Spleen (tissue), 11 donors: ENCODE measurements at regions not wholly inside any gene's neighbourhood (a gene's known extent, or its start where the extent isn't known, plus 50 kb on each side); places are given as distances from the start of the nearest gene placed in this dataset.

ENCODE experiments used
- DNase-seq: peaks from one replicate; pipeline ENCODE4 v3.0.0-alpha.2; 2020
- H3K27ac ChIP-seq, 8 donors: fragments of 200-600 bp; sonication (generic) in 7 of 8; 1 replicate in 4 of 8; 2 replicates in 4 of 8; pipeline versions ENCODE4 v1.5.0 to v1.8.0; 2016 to 2021; ENCODE audit warnings: inconsistent platforms in 4 of 8, mild to moderate bottlenecking in 4 of 8, moderate library complexity in 1 of 8
- H3K27me3 ChIP-seq, 7 donors: fragments of 200-600 bp; sonication (generic) in 6 of 7; replicated peaks in 1 of 7; 1 replicate in 4 of 7; 2 replicates in 3 of 7; pipeline versions ENCODE4 v1.5.0 to v1.8.0; 2016 to 2021; ENCODE audit warnings: inconsistent platforms in 3 of 7, mild to moderate bottlenecking in 1 of 7
- H3K36me3 ChIP-seq, 6 donors: fragments of 200-600 bp; sonication (generic) in 5 of 6; 1 replicate in 4 of 6; 2 replicates in 2 of 6; pipeline versions ENCODE4 v1.5.0 to v1.8.0; 2016 to 2021; ENCODE audit warnings: inconsistent platforms in 2 of 6
- H3K4me1 ChIP-seq, 6 donors: fragments of 200-600 bp; sonication (generic) in 5 of 6; 1 replicate in 3 of 6; 2 replicates in 3 of 6; pipeline versions ENCODE4 v1.5.0 to v1.8.0; 2016 to 2021; ENCODE audit warnings: inconsistent platforms in 3 of 6
- H3K4me3 ChIP-seq, 8 donors: fragments of 200-600 bp; sonication (generic) in 7 of 8; 1 replicate in 4 of 8; 2 replicates in 4 of 8; pipeline versions ENCODE4 v1.5.0 to v1.8.0; 2016 to 2021; ENCODE audit warnings: inconsistent platforms in 4 of 8, mild to moderate bottlenecking in 4 of 8, moderate library complexity in 2 of 8
- H3K9me3 ChIP-seq, 8 donors: fragments of 200-600 bp; sonication (generic) in 7 of 8; 1 replicate in 4 of 8; 2 replicates in 4 of 8; pipeline versions ENCODE4 v1.5.0 to v1.8.0; 2016 to 2021; ENCODE audit warnings: inconsistent platforms in 4 of 8
- POLR2A ChIP-seq, 3 donors: fragments of 450-650 bp; IDR thresholded peaks; one replicate each; pipeline ENCODE4 v1.5.1; 2017; ENCODE audit warnings: antibody characterized with exemption in 3 of 3, mild to moderate bottlenecking in 1 of 3
- POLR2AphosphoS5 ChIP-seq, 3 donors: sonication (generic); formaldehyde crosslinking; IDR thresholded peaks; one replicate each; pipeline ENCODE4 v1.5.1; 2017; ENCODE audit warnings: antibody characterized with exemption in 3 of 3
- whole genome bisulfite sequencing, 5 donors: extraction: QIAGEN DNeasy Blood & Tissue Kit in 3 of 5; methylation state at CpG; one replicate each; pipeline versions ENCODE4 v1.1.5 to v1.1.7; 2013 to 2018; 5-methylcytosine and 5-hydroxymethylcytosine counted together
- intact Hi-C: fragments of 100-400 bp; cut with DNase I; formaldehyde crosslinking; loops from one replicate; pipeline ENCODE4 v1.15.0; 2023; ENCODE audit warnings: low total_unique reads
- TF ChIP-seq, protein P1 (sequence below), 11 experiments: fragments of 200-600 bp in 7 of 11; fragments of 450-650 bp in 4 of 11; sonication (generic) in 4 of 11; IDR thresholded peaks in 8 of 11; conservative IDR thresholded peaks in 3 of 11; 1 replicate in 7 of 11; 2 replicates in 4 of 11; pipeline versions ENCODE4 v1.4.0 to v1.8.0; 2016 to 2021; ENCODE audit warnings: antibody characterized with exemption in 11 of 11, inconsistent platforms in 4 of 11, mild to moderate bottlenecking in 1 of 11
- donor health status: healthy with polysubstance abuse.
- donor health status: DM: no; HTN: no; CAD: no; lungs with moderate emphysema.
- donor health status: DM: no; HTN: no; CAD: no.
- donor health status: Bipolar disorder and iron deficiency.
- donor health status: healthy.
- donor health status: DM: no; HTN: no; CAD: no.
- donor health status: DM: yes; HTN: yes; CAD: no.

DNA sequence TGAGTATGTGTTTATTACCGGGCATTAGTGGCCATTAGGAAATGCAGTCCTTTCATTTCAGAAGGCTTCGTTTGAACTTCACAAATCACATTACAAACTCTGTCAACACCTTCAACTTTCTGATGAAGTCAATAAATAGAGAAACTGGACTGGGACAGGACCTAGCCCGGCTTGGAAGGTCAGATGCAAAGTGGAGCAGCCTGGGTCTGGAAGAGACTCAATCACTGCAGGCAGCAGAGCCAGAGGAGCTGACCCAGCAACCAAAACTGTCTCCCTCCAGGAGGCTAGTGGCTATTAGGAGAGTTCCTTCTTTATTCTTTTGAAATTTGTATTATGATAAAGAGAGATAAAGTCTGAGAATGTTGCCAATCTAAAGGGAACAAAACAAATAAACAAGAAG is 167.2 kb upstream of the SPOPL start:
- Histone ChIP-seq H3K4me3 (no peak overlapping the region), H3K27me3 (no peaks in the 10 kb centered on the region), H3K36me3 (no peaks in the 10 kb centered on the region), H3K9me3 (no peaks in the 10 kb centered on the region), H3K27ac (no peak overlapping the region), H3K4me1 (no peaks in the 10 kb centered on the region)
- TF ChIP-seq, protein P1, sequence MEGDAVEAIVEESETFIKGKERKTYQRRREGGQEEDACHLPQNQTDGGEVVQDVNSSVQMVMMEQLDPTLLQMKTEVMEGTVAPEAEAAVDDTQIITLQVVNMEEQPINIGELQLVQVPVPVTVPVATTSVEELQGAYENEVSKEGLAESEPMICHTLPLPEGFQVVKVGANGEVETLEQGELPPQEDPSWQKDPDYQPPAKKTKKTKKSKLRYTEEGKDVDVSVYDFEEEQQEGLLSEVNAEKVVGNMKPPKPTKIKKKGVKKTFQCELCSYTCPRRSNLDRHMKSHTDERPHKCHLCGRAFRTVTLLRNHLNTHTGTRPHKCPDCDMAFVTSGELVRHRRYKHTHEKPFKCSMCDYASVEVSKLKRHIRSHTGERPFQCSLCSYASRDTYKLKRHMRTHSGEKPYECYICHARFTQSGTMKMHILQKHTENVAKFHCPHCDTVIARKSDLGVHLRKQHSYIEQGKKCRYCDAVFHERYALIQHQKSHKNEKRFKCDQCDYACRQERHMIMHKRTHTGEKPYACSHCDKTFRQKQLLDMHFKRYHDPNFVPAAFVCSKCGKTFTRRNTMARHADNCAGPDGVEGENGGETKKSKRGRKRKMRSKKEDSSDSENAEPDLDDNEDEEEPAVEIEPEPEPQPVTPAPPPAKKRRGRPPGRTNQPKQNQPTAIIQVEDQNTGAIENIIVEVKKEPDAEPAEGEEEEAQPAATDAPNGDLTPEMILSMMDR (IDR thresholded peaks at IDR 0.05 in 8 of 11, conservative IDR thresholded peaks at IDR 0.05 in 3 of 11): no peak
- TF ChIP-seq POLR2AphosphoS5 (IDR thresholded peaks at IDR 0.05) (no peak), POLR2A (IDR thresholded peaks at IDR 0.05) (no peak)
- intact Hi-C loops: no loop called here
- DNase-seq: no peak
- WGBS, 5 donors: 71 to 87% (median 74%) methylated on average over 3 of the region's 3 CpGs

DNA sequence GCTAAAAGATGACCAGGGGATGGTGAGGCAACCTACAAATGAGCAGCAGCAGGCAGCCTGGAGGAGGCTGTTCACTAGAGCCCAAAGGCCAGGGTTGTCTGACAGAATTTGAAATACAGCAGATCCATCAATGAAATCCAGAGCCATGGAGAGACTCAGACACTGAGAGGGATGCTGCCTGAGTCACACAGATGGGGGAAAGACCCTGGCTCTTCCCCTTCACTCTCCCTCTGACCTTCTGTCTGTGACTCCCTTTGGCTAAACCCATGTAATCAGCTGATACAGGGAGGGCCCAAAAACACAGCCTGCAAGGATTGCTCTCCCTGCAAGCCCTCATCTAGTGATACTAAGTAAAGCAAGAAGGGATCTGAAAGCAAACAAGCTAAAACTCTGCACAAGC is 166.5 kb upstream of the SPOPL start:
- Histone ChIP-seq H3K4me1 (no peaks in the 10 kb centered on the region), H3K27me3 (no peaks in the 10 kb centered on the region), H3K9me3 (no peaks in the 10 kb centered on the region), H3K36me3 (no peaks in the 10 kb centered on the region), H3K4me3 (no peak overlapping the region), H3K27ac (no peak overlapping the region)
- TF ChIP-seq, protein P1 (IDR thresholded peaks at IDR 0.05 in 8 of 11, conservative IDR thresholded peaks at IDR 0.05 in 3 of 11): no peak
- TF ChIP-seq POLR2AphosphoS5 (IDR thresholded peaks at IDR 0.05): no peak
- no peak for TF ChIP-seq POLR2A (IDR thresholded peaks at IDR 0.05)
- DNase-seq: no peak
- intact Hi-C loops: no loop called here

DNA sequence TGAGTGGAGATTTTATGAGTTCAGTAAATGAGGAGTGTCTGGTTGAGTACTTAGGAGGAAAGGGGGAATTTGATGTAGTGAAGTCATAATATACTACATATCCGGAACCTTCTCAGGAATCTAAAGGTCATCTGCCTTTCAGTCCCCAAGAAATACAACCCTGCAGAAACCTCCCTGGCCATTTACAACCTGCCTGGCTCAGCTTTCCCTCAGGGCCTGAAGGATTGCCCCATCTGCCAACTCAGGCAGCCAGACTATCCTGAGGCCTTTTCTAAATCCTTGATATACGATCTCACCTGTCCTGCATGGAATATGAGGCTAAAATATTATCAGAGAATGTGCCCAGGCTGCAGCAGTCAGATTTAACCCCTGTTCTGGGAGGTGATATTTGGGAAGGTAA is 165.4 kb upstream of the SPOPL start:
- H3K36me3 ChIP-seq: no peaks in the 10 kb centered on the region
- no peak overlapping the region for H3K4me3 ChIP-seq
- intact Hi-C loops: no loop called here

DNA sequence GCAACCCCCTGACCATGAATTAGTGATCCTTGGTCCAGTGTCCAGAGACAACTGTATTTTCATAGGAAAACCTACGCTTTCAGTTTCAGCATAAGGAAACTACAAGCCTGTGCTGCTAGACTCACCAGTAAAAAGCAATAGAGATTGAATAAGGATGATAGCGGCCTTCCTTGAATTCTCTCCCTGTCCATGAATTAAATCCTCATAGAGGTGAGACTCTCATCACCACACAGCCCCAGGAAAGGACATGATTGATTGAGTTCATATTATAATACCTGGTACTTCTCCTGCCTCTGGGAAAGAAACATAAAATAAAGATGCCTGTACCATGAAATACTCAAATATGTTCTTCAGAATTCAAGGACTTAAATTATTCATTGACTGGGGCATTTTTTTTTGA is 146.3 kb upstream of the SPOPL start:
- Histone ChIP-seq H3K27me3 (no peaks in the 10 kb centered on the region), H3K36me3 (no peaks in the 10 kb centered on the region), H3K9me3 (no peaks in the 10 kb centered on the region), H3K27ac (no peak overlapping the region), H3K4me1 (no peaks in the 10 kb centered on the region), H3K4me3 (no peak overlapping the region)
- WGBS, 5 donors: 81 to 97% (median 91%) methylated on average over 2 of the region's 2 CpGs
- intact Hi-C loops: no loop called here
- DNase-seq: no peak
- no peak for TF ChIP-seq POLR2A (IDR thresholded peaks at IDR 0.05)
- TF ChIP-seq, protein P1 (IDR thresholded peaks at IDR 0.05 in 8 of 11, conservative IDR thresholded peaks at IDR 0.05 in 3 of 11): no peak
- no peak for TF ChIP-seq POLR2AphosphoS5 (IDR thresholded peaks at IDR 0.05)

More for the DNA sequence above, 165.4 kb upstream of the SPOPL start:
- Histone ChIP-seq H3K27me3 (no peaks in the 10 kb centered on the region), H3K27ac (no peak overlapping the region), H3K9me3 (no peaks in the 10 kb centered on the region), H3K4me1 (no peaks in the 10 kb centered on the region)
- 85 to 92% (median 89%) methylated on average over 2 of the region's 2 CpGs for WGBS, 5 donors
- TF ChIP-seq POLR2A (IDR thresholded peaks at IDR 0.05): no peak
- TF ChIP-seq POLR2AphosphoS5 (IDR thresholded peaks at IDR 0.05): no peak
- TF ChIP-seq, protein P1 (IDR thresholded peaks at IDR 0.05 in 8 of 11, conservative IDR thresholded peaks at IDR 0.05 in 3 of 11): no peak
- DNase-seq: no peak
